ENCODE measurements at regions not wholly inside any gene's neighbourhood (a gene's known extent, or its start where the extent isn't known, plus 50 kb on each side); places are given as distances from the start of the nearest gene placed in this dataset.

DNA sequence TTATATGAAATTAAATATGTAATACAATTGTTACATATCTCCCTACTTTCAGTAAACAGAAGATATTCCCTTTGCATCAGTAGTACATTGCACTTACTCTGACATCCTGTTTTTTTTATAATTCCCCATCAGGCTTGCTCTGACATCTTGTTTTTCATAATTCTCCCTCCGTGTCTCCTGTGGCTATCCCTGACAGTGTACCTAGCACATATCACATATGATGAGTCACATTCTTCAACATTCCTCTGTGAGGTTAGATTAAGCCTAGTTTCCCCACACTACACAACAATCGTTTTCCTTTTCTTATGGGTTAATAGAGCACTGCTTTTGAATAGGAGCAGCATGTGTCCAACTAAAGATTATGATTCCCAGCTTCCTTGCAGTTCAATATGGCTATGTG is 250.6 kb upstream of the NPVF start:
- Histone ChIP-seq H4K20me1 (replicated peaks; ENCODE audit: control insufficient read depth, extremely low read depth, insufficient read depth, low read length) (no peaks in the 10 kb centered on the region), H3K4me2 (ENCODE audit: insufficient read depth, low read length) (no peak overlapping the region), H2AFZ (ENCODE audit: low read depth, low read length) (no peak overlapping the region), H3K4me3 (replicated peaks in 1 of 3; ENCODE audit: insufficient read depth in 1 of 3, low read depth in 1 of 3, low read length in 3 of 3) (no peak overlapping the region), H3K9ac (replicated peaks; ENCODE audit: extremely low read depth, insufficient read depth, low read length) (no peak overlapping the region), H3K9me3 (replicated peaks; ENCODE audit: control insufficient read depth, insufficient read depth, low read length) (no peaks in the 10 kb centered on the region), H3K4me1 (ENCODE audit: control insufficient read depth, extremely low read depth, insufficient read depth, low read length) (no peaks in the 10 kb centered on the region), H3K27ac (ENCODE audit: insufficient read depth, low read depth, low read length) (no peak overlapping the region), H3K9me1 (replicated peaks; ENCODE audit: control insufficient read depth, extremely low read depth, insufficient read depth, low read length) (no peaks in the 10 kb centered on the region), H3K27me3 (ENCODE audit: control insufficient read depth in 2 of 2, insufficient read depth in 2 of 2, low read length in 2 of 2) (no peaks in the 10 kb centered on the region), H3K79me2 (ENCODE audit: control insufficient read depth, insufficient read depth, low read length) (no peaks in the 10 kb centered on the region), H3K36me3 (ENCODE audit: control insufficient read depth in 2 of 2, extremely low read depth in 1 of 2, insufficient read depth in 2 of 2, low read length in 2 of 2) (no peaks in the 10 kb centered on the region)
- CTCF ChIA-PET: no interaction called here
- DNase-seq (ENCODE audit: low read depth, low spot score) (no peak), FAIRE-seq (no peak)
- POLR2A ChIA-PET: no interaction called here
- TF ChIP-seq POLR2A (IDR thresholded peaks at IDR 0.05; ENCODE audit: low read depth, low read length): no peak
- TF ChIP-seq, protein P1, sequence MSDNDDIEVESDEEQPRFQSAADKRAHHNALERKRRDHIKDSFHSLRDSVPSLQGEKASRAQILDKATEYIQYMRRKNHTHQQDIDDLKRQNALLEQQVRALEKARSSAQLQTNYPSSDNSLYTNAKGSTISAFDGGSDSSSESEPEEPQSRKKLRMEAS (IDR thresholded peaks at IDR 0.05; ENCODE audit: insufficient read depth, insufficient read length): no peak
- no peak for TF ChIP-seq POLR2AphosphoS5 (IDR thresholded peaks at IDR 0.05; ENCODE audit: insufficient read depth, low read depth, low read length)
- TF ChIP-seq, protein P2, sequence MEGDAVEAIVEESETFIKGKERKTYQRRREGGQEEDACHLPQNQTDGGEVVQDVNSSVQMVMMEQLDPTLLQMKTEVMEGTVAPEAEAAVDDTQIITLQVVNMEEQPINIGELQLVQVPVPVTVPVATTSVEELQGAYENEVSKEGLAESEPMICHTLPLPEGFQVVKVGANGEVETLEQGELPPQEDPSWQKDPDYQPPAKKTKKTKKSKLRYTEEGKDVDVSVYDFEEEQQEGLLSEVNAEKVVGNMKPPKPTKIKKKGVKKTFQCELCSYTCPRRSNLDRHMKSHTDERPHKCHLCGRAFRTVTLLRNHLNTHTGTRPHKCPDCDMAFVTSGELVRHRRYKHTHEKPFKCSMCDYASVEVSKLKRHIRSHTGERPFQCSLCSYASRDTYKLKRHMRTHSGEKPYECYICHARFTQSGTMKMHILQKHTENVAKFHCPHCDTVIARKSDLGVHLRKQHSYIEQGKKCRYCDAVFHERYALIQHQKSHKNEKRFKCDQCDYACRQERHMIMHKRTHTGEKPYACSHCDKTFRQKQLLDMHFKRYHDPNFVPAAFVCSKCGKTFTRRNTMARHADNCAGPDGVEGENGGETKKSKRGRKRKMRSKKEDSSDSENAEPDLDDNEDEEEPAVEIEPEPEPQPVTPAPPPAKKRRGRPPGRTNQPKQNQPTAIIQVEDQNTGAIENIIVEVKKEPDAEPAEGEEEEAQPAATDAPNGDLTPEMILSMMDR (IDR thresholded peaks at IDR 0.05; ENCODE audit: extremely low read depth in 1 of 2, insufficient read depth in 1 of 2, low read depth in 1 of 2, low read length in 2 of 2): no peak
- no peak for TF ChIP-seq GATA2 (IDR thresholded peaks at IDR 0.05; ENCODE audit: insufficient read depth, insufficient read length, low read depth, low read length)
- no peak for TF ChIP-seq MYC (IDR thresholded peaks at IDR 0.05; ENCODE audit: low read depth, low read length)
- TF ChIP-seq EZH2 (IDR thresholded peaks at IDR 0.05; ENCODE audit: borderline replicate concordance, low read depth, low read length, severe bottlenecking): no peak
- no peak for TF ChIP-seq JUN (IDR thresholded peaks at IDR 0.05; ENCODE audit: borderline replicate concordance, insufficient read depth, insufficient read length, low read depth)
- TF ChIP-seq FOS (IDR thresholded peaks at IDR 0.05; ENCODE audit: borderline replicate concordance, insufficient read depth, low read length): no peak
- BruUV-seq (replicated peaks): no TSS peak
- dilution Hi-C loops (cut with MboI; ENCODE audit: extremely low pct_ligation_motif_present, low sequenced_read_pairs): no loop called here
- intact Hi-C loops (cut with micrococcal nuclease): no loop called here
